H1 (cell line): ENCODE measurements at regions not wholly inside any gene's neighbourhood (a gene's known extent, or its start where the extent isn't known, plus 50 kb on each side); places are given as distances from the start of the nearest gene placed in this dataset.
"Not testable (repeated sequence)": the region's sequence is repeated elsewhere in the genome, so short reads cannot be mapped to it uniquely, and the experiment has no call there.

Experiments
- CTCF ChIA-PET: fragments of 300-600 bp; sonication (Branson Sonifier 250); formaldehyde crosslinking; loops from one replicate; lab custom pipeline; 2021; ENCODE audit not compliant: partially characterized antibody; lab: Charles Lee
- POLR2A ChIA-PET: fragments of 300-600 bp; sonication (Branson Sonifier 250); formaldehyde crosslinking; loops from one replicate; lab custom pipeline; 2021; ENCODE audit warnings: inconsistent platforms; ENCODE audit not compliant: partially characterized antibody; lab: Charles Lee
- DNase-seq, 2 experiments: peaks; one replicate each; pipeline versions ENCODE4 v3.0.0 to v3.0.0-alpha.2; 2010 to 2022; ENCODE audit warnings: low spot score in 2 of 2, low read depth in 1 of 2, mixed read lengths in 1 of 2
- FAIRE-seq: peaks from 2 replicates; lab custom pipeline; 2011; peaks lifted over from hg19 to GRCh38; lab: Jason Lieb, UNC
- H2AFZ ChIP-seq: 2 replicates; pipeline ENCODE4 v1.8.1; 2012; ENCODE audit warnings: low read length, inconsistent platforms
- H2AK5ac ChIP-seq: 2 replicates; pipeline ENCODE4 v1.6.1; 2013; ENCODE audit warnings: low read depth, low read length
- H2BK120ac ChIP-seq: replicated peaks from 2 replicates; pipeline ENCODE3; 2013; ENCODE audit warnings: low read depth, low read length, inconsistent platforms
- H2BK12ac ChIP-seq: 2 replicates; pipeline ENCODE4 v1.6.1; 2013; ENCODE audit warnings: low read depth, low read length
- H2BK15ac ChIP-seq: 2 replicates; pipeline ENCODE4 v1.6.1; 2013; ENCODE audit warnings: low read length
- H2BK20ac ChIP-seq: 2 replicates; pipeline ENCODE4 v1.6.1; 2013; ENCODE audit warnings: low read length
- H2BK5ac ChIP-seq: 2 replicates; pipeline ENCODE4 v1.6.1; 2013; ENCODE audit warnings: low read depth, low read length
- H3K14ac ChIP-seq: 2 replicates; pipeline ENCODE4 v1.6.1; 2013; ENCODE audit warnings: inconsistent platforms; ENCODE audit not compliant: insufficient read length
- H3K18ac ChIP-seq: 2 replicates; pipeline ENCODE4 v1.6.1; 2013; ENCODE audit warnings: low read length; ENCODE audit errors: extremely low read depth
- H3K23ac ChIP-seq: 2 replicates; pipeline ENCODE4 v1.6.1; 2013; ENCODE audit warnings: inconsistent platforms; ENCODE audit not compliant: insufficient read length
- H3K23me2 ChIP-seq: 2 replicates; pipeline ENCODE4 v1.6.1; 2013; ENCODE audit warnings: low read depth, low read length
- H3K27ac ChIP-seq: 2 replicates; pipeline ENCODE4 v1.6.1; 2011; ENCODE audit warnings: low read depth, low read length, inconsistent platforms
- H3K27me3 ChIP-seq, 4 experiments: replicated peaks in 1 of 4; 1 replicate in 1 of 4; 2 replicates in 3 of 4; pipeline versions ENCODE4 v1.6.1 to v1.8.1; 2011 to 2013; ENCODE audit warnings: low read length in 3 of 4, mild to moderate bottlenecking in 3 of 4, inconsistent platforms in 2 of 4, mixed read lengths in 2 of 4, moderate library complexity in 1 of 4; ENCODE audit not compliant: control insufficient read depth in 3 of 4, insufficient read depth in 3 of 4; ENCODE audit errors: extremely low read depth in 1 of 4
- H3K36me3 ChIP-seq, 4 experiments: 2 replicates each; pipeline versions ENCODE4 v1.6.1 to v1.8.1; 2011 to 2013; ENCODE audit warnings: mild to moderate bottlenecking in 4 of 4, low read length in 3 of 4, moderate library complexity in 2 of 4, control low read depth in 1 of 4, inconsistent platforms in 1 of 4; ENCODE audit not compliant: insufficient read depth in 4 of 4, control insufficient read depth in 2 of 4
- H3K4ac ChIP-seq: replicated peaks from 2 replicates; pipeline ENCODE3; 2013; ENCODE audit warnings: low read length, low read depth, mixed read lengths, inconsistent platforms; ENCODE audit not compliant: insufficient read length
- H3K4me1 ChIP-seq, 4 experiments: replicated peaks in 1 of 4; 1 replicate in 1 of 4; 2 replicates in 3 of 4; pipeline versions ENCODE4 v1.6.1 to v1.8.1; 2011 to 2013; ENCODE audit warnings: low read length in 3 of 4, inconsistent platforms in 2 of 4, mixed read lengths in 1 of 4; ENCODE audit not compliant: insufficient read depth in 4 of 4, control insufficient read depth in 3 of 4
- H3K4me2 ChIP-seq, 2 experiments: 2 replicates each; pipeline versions ENCODE4 v1.6.1 to v1.8.1; 2011 to 2013; ENCODE audit warnings: low read depth in 2 of 2, low read length in 2 of 2, control low read depth in 1 of 2, inconsistent platforms in 1 of 2, mild to moderate bottlenecking in 1 of 2; ENCODE audit not compliant: insufficient read depth in 1 of 2
- H3K4me3 ChIP-seq, 4 experiments: fragments of 200-600, 300-600 bp in 1 of 4; sonication (generic), shearing (Covaris generic), sonication (Bioruptor Twin) in 1 of 4; 2 replicates each; pipeline versions ENCODE4 v1.5.1 to v1.8.1; 2011 to 2016; ENCODE audit warnings: low read length in 4 of 4, low read depth in 3 of 4, control low read depth in 2 of 4, inconsistent platforms in 2 of 4, mild to moderate bottlenecking in 2 of 4, mixed read lengths in 1 of 4, moderate library complexity in 1 of 4; ENCODE audit not compliant: insufficient read depth in 2 of 4; ENCODE audit errors: extremely low read depth in 1 of 4
- H3K56ac ChIP-seq: replicated peaks from 2 replicates; pipeline ENCODE3; 2013; ENCODE audit warnings: low read depth, mild to moderate bottlenecking, mixed read lengths, low read length, inconsistent platforms; ENCODE audit not compliant: insufficient read length
- H3K79me1 ChIP-seq: 2 replicates; pipeline ENCODE4 v1.6.1; 2013; ENCODE audit warnings: low read depth, low read length, control low read depth
- H3K79me2 ChIP-seq, 2 experiments: 2 replicates each; pipeline versions ENCODE4 v1.6.1 to v1.8.1; 2012 to 2013; ENCODE audit warnings: low read length in 2 of 2, mild to moderate bottlenecking in 2 of 2, inconsistent platforms in 1 of 2; ENCODE audit not compliant: insufficient read depth in 2 of 2, control insufficient read depth in 1 of 2
- H3K9ac ChIP-seq, 4 experiments: replicated peaks in 1 of 4; 1 replicate in 1 of 4; 2 replicates in 3 of 4; pipeline versions ENCODE4 v1.6.1 to v1.8.1; 2011 to 2013; ENCODE audit warnings: low read depth in 3 of 4, low read length in 3 of 4, control low read depth in 2 of 4, mild to moderate bottlenecking in 2 of 4, moderate library complexity in 2 of 4, inconsistent platforms in 1 of 4; ENCODE audit errors: extremely low read depth in 1 of 4
- H3K9me3 ChIP-seq, 2 experiments: 2 replicates each; pipeline versions ENCODE4 v1.6.1 to v1.8.1; 2012 to 2013; ENCODE audit warnings: mild to moderate bottlenecking in 2 of 2, moderate library complexity in 2 of 2, control low read depth in 1 of 2, inconsistent platforms in 1 of 2, low read depth in 1 of 2, low read length in 1 of 2, mixed read lengths in 1 of 2; ENCODE audit not compliant: insufficient read depth in 2 of 2
- H4K20me1 ChIP-seq, 2 experiments: replicated peaks in 1 of 2; 2 replicates each; pipeline versions ENCODE3 to v1.8.1; 2011 to 2013; ENCODE audit warnings: inconsistent platforms in 2 of 2, low read length in 2 of 2, mild to moderate bottlenecking in 1 of 2; ENCODE audit not compliant: insufficient read depth in 2 of 2, control insufficient read depth in 1 of 2
- H4K5ac ChIP-seq: 2 replicates; pipeline ENCODE4 v1.6.1; 2013; ENCODE audit warnings: low read length, low read depth, mixed read lengths, inconsistent platforms; ENCODE audit not compliant: insufficient read length
- H4K8ac ChIP-seq: 2 replicates; pipeline ENCODE4 v1.8.0; 2013; ENCODE audit warnings: mild to moderate bottlenecking, moderate library complexity, low read length, inconsistent platforms; ENCODE audit not compliant: insufficient read depth; ENCODE audit errors: extremely low read depth
- H4K91ac ChIP-seq: replicated peaks from 2 replicates; pipeline ENCODE3; 2013; ENCODE audit warnings: low read length, mixed read lengths, inconsistent platforms; ENCODE audit not compliant: insufficient read length
- WGBS, 2 experiments: shearing (Covaris generic) in 1 of 2; methylation state at CpG; one replicate each; pipeline versions ENCODE4 v1.1.6 to v1.1.7; 2013 to 2015; ENCODE audit warnings: low lambda C conversion rate in 2 of 2, mixed read lengths in 2 of 2, inconsistent platforms in 1 of 2, low coverage in 1 of 2, missing lambda C conversion rate in 1 of 2; ENCODE audit not compliant: insufficient replicate concordance in 2 of 2, insufficient coverage in 1 of 2, insufficient read length in 1 of 2; ENCODE audit errors: extremely low coverage in 1 of 2, missing lambda C conversion rate in 1 of 2; 5-methylcytosine and 5-hydroxymethylcytosine counted together

DNA sequence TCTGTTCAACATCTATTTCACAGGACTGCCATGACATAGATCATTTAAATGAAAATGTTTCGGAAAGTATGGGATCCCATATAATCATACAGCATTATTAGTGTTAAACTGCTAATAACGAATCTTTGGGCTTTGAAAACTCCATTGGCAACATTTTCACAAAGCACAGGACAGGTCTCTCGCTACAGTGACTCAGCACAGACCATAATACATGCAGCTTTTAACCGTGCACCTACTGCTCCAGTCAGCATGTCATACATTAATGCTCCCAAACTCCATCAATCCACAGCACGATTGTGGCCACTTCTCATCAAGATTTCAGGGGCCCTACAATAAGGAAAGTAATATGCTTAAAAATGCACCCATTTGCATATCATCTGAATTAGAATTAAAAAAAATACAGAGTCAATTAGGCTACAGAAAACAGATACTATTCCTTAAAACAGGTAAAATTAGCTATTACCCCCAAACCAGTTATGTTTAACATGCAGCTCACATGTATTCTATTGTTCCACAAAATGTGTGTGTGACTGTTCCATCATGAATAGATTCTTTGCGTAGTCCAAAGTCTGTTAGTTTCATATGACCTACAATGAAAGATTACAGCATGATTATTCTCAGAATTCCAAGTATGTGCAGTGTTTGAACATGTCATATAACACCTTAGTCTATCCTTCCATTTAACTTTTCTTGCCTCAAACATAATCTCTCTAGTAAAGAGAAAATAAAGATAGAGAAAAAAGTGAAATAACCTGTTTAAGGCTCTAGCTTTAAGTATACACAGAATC is 141.6 kb upstream of the EFCAB3 start:
- H4K20me1 ChIP-seq, DNase-seq, H3K36me3 ChIP-seq, H2BK15ac ChIP-seq, H3K79me2 ChIP-seq, H3K27me3 ChIP-seq, H3K23me2 ChIP-seq, H3K18ac ChIP-seq, CTCF ChIA-PET, H4K5ac ChIP-seq, H4K8ac ChIP-seq, H3K4me3 ChIP-seq, H3K4ac ChIP-seq, H2BK120ac ChIP-seq, H3K56ac ChIP-seq, H2BK5ac ChIP-seq, H2BK12ac ChIP-seq, H3K79me1 ChIP-seq, H4K91ac ChIP-seq, H3K9ac ChIP-seq, H3K4me1 ChIP-seq, H3K9me3 ChIP-seq, H3K27ac ChIP-seq, H3K23ac ChIP-seq, H2BK20ac ChIP-seq, H3K4me2 ChIP-seq, FAIRE-seq, H2AK5ac ChIP-seq, H2AFZ ChIP-seq, H3K14ac ChIP-seq: not testable (repeated sequence)
- POLR2A ChIA-PET: interaction anchor here (0.8 kb wide), 1 partner anchor 1407 kb away, joined by 3 read pairs; no protein-coding TSS in a partner anchor
- WGBS, 2 experiments: 84% methylated on average over 6 of the region's 6 CpGs; no CpG with 5 or more reads in 1 of the 2 experiments
